Colonic mucosa (tissue), 4 donors: ENCODE measurements at regions not wholly inside any gene's neighbourhood (a gene's known extent, or its start where the extent isn't known, plus 50 kb on each side); places are given as distances from the start of the nearest gene placed in this dataset.

Experiments used
- DNase-seq: peaks from one replicate; pipeline ENCODE4 v3.0.0-alpha.2; 2020
- H3K27ac ChIP-seq: fragments of 200-600 bp; one replicate; pipeline ENCODE4 v1.8.0; 2021
- H3K27me3 ChIP-seq: fragments of 200-600 bp; one replicate; pipeline ENCODE4 v1.8.0; 2021
- H3K36me3 ChIP-seq: fragments of 200-600 bp; one replicate; pipeline ENCODE4 v1.8.0; 2021
- H3K4me1 ChIP-seq: fragments of 200-600 bp; one replicate; pipeline ENCODE4 v1.8.0; 2021; ENCODE audit warnings: mild to moderate bottlenecking
- H3K4me3 ChIP-seq: fragments of 200-600 bp; one replicate; pipeline ENCODE4 v1.8.0; 2021
- H3K9ac ChIP-seq, 2 donors: one replicate each; pipeline ENCODE4 v1.7.0; 2013; ENCODE audit warnings: control low read depth in 2 of 2, low read depth in 2 of 2, low read length in 2 of 2
- H3K9me3 ChIP-seq: fragments of 200-600 bp; one replicate; pipeline ENCODE4 v1.8.0; 2021
- intact Hi-C: fragments of 100-400 bp; cut with DNase I; formaldehyde crosslinking; loops from one replicate; pipeline ENCODE4 v1.14.1; 2022
- TF ChIP-seq, protein P1 (sequence below): fragments of 200-600 bp; IDR thresholded peaks from one replicate; pipeline ENCODE4 v1.8.0; 2022; ENCODE audit warnings: antibody characterized with exemption, mild to moderate bottlenecking
- donor health status: healthy.
- donor health status: DM: no; HTN: no; CAD: no.
- donor health status: DM: no; HTN: no; CAD: no.

DNA sequence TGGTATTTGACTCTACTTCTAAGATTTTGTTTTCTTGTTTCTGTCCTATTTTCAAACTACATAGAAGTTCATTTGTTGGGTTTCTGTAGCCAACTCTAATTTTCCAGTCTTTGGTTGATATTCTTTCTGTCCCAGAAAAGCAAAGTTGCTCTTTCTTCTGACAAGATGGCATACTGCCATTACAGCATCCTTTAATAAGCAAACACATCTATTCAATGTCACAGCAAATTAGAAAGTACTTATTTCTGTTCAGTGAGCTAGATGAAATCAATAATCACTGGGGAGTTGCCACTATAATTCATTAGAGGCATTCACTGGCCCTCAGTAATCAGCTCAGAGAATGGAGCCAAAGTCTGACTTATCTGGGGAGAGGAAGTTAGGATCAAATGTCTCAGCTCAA lies 1258.0 kb upstream of the IGFBP7 start:
- H3K9ac ChIP-seq, result no peak overlapping the region
- H3K9me3 ChIP-seq, result no peaks in the 10 kb centered on the region
- DNase-seq, result no peak
- H3K27ac ChIP-seq, result no peak overlapping the region
- TF ChIP-seq, protein P1, sequence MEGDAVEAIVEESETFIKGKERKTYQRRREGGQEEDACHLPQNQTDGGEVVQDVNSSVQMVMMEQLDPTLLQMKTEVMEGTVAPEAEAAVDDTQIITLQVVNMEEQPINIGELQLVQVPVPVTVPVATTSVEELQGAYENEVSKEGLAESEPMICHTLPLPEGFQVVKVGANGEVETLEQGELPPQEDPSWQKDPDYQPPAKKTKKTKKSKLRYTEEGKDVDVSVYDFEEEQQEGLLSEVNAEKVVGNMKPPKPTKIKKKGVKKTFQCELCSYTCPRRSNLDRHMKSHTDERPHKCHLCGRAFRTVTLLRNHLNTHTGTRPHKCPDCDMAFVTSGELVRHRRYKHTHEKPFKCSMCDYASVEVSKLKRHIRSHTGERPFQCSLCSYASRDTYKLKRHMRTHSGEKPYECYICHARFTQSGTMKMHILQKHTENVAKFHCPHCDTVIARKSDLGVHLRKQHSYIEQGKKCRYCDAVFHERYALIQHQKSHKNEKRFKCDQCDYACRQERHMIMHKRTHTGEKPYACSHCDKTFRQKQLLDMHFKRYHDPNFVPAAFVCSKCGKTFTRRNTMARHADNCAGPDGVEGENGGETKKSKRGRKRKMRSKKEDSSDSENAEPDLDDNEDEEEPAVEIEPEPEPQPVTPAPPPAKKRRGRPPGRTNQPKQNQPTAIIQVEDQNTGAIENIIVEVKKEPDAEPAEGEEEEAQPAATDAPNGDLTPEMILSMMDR, result no peak
- no peak overlapping the region for H3K4me3 ChIP-seq
- no peaks in the 10 kb centered on the region for H3K4me1 ChIP-seq
- intact Hi-C loops, result no loop called here
- no peaks in the 10 kb centered on the region for H3K27me3 ChIP-seq
- H3K36me3 ChIP-seq, result no peaks in the 10 kb centered on the region

DNA sequence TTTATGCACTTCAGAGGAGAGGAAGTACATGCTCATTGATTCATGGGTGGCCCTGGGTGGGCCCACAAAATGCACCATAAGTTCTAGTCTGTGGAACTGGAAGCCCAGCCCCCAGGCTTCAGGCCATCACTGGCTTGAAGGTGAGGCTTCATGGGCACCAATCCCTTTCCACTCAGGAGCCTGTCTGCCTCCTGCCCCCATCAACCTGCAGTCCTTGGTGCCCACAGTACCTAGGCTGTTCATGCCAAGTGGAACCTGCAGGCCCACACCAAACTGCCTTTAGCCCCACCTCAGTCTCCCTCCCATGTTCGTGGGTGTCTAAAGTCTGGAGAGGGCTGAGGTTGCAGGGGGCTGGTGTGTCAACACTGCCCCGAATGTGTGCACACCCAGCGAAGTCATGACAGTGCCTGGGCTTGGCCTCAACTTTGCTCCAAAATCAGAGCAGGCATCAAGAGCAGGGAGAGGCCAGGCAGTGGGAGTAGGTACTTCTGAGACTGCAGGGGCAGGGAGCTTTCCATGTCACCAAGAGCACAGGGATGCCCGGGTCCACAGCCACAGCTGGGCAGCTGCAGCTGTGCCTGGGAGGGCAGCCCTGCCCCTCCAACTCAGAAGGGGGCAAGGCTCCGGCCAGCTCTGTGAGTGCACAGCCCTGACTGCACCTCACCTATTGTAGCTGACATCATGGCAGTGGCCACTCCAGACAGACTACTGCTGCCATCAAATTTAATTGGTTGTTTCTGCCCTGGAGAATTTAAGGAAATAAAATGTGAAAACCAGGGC lies 1250.4 kb upstream of the IGFBP7 start:
- TF ChIP-seq, protein P1, result no peak
- no peaks in the 10 kb centered on the region for H3K27me3 ChIP-seq
- no peak for DNase-seq
- no peaks in the 10 kb centered on the region for H3K4me1 ChIP-seq
- intact Hi-C loops, result no loop called here
- no peak overlapping the region for H3K27ac ChIP-seq
- no peak overlapping the region for H3K9ac ChIP-seq
- no peaks in the 10 kb centered on the region for H3K36me3 ChIP-seq
- H3K9me3 ChIP-seq, result no peaks in the 10 kb centered on the region
- no peak overlapping the region for H3K4me3 ChIP-seq

DNA sequence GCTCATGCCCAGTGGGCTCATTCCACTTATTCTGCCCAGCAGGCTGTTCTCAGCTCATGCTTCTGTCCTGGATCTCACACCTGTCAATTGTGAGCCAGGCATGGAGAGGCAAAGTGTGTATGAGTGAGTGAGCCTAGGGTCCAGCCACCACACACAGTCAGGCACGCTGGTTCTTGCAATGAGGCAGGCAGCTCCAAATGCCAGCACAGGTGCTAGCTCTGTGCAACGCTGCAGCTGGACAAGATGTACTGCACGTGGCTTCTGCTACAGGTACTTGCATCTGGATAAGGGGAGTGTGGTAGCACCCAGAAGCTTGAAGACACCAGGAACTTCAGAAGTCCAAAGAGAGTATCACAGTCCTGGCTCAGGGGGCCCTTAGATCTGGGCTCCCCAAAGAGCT lies 1249.4 kb upstream of the IGFBP7 start:
- Histone ChIP-seq H3K27ac (no peak overlapping the region), H3K4me1 (no peaks in the 10 kb centered on the region), H3K9ac (no peak overlapping the region), H3K36me3 (no peaks in the 10 kb centered on the region), H3K9me3 (no peaks in the 10 kb centered on the region), H3K4me3 (no peak overlapping the region), H3K27me3 (no peaks in the 10 kb centered on the region)
- intact Hi-C loops, result no loop called here
- DNase-seq, result no peak
- TF ChIP-seq, protein P1, result no peak

DNA sequence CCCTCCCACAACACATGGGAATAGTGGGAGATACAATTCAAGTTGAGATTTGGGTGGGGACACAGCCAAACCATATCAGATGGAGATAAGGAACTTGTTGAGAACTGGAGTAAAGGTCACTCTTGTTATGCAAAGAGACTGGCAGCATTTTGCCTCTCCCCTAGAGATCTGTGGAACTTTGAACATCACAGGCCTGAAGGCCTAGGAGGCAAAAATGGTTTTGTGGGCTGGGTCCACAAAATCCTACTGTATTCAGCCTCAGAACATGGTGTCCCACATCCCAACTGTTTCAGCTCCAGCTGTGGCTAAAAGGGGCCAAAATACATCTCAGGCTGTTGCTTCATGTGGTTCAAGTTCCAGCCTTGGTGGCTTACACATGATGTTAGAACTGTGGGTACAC lies 1247.8 kb upstream of the IGFBP7 start:
- Histone ChIP-seq H3K27me3 (no peaks in the 10 kb centered on the region), H3K4me3 (no peak overlapping the region), H3K4me1 (no peaks in the 10 kb centered on the region), H3K36me3 (no peaks in the 10 kb centered on the region), H3K9ac (no peak overlapping the region), H3K27ac (no peak overlapping the region), H3K9me3 (no peaks in the 10 kb centered on the region)
- TF ChIP-seq, protein P1, result no peak
- intact Hi-C loops, result no loop called here
- DNase-seq, result no peak

DNA sequence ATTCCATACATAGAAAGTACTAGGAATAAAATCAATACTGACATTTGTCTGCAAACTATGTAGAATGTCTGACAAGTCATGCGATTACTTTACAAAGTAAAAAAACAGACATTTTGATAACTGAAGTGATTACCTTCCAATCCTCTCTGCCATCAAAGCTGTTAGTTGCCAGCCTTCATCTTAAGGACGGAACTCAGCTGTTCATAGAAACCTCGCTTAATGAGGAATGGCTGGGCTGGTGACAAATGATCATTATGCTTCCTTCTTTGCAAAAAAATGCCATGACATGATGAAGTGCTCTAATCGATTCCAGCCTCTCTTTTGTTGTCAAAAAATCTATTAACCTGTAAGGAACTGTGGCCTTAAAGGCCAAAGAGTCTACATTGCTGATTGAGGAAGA lies 1214.9 kb upstream of the IGFBP7 start:
- no peaks in the 10 kb centered on the region for H3K36me3 ChIP-seq
- H3K4me1 ChIP-seq, result no peaks in the 10 kb centered on the region
- DNase-seq, result no peak
- H3K9me3 ChIP-seq, result no peaks in the 10 kb centered on the region
- H3K4me3 ChIP-seq, result no peak overlapping the region
- no peak overlapping the region for H3K27ac ChIP-seq
- H3K27me3 ChIP-seq, result no peaks in the 10 kb centered on the region
- TF ChIP-seq, protein P1, result no peak
- no peak overlapping the region for H3K9ac ChIP-seq
- intact Hi-C loops, result no loop called here
